LHCN-M2 (cell line): ENCODE measurements at regions not wholly inside any gene's neighbourhood (a gene's known extent, or its start where the extent isn't known, plus 50 kb on each side); places are given as distances from the start of the nearest gene placed in this dataset.
A peak's percentile ranks its signal among the peaks of the same experiment; 100 is the strongest.

Experiments
- DNase-seq: peaks from one replicate; pipeline ENCODE4 v3.0.0-alpha.2; 2012; ENCODE audit warnings: low read depth

- peak; percentile 18 for DNase-seq
Observed at GRCh38 chr7:97928844-97929243, 56.6 kb upstream of the ASNS start.

GRCh38 chr7:97927790-97928748 lies 55.9 kb upstream of the ASNS start:
- DNase-seq: peak; percentile 6
